Activated CD8-positive, alpha-beta T cell treated with anti-CD3 and anti-CD28 coated beads for 36 hours (primary cell): ENCODE measurements at regions not wholly inside any gene's neighbourhood (a gene's known extent, or its start where the extent isn't known, plus 50 kb on each side); places are given as distances from the start of the nearest gene placed in this dataset.

ENCODE experiments used
- ATAC-seq: fragments of 200-7000 bp; cut with Tn5 transposase; one replicate; pipeline ENCODE4 v1.10.0; 2021; ENCODE audit warnings: mild to moderate bottlenecking, moderate library complexity
- CTCF ChIA-PET: fragments of 350-600 bp; sonication (Branson Sonifier 250); formaldehyde crosslinking; loops from one replicate; lab custom pipeline; 2021; ENCODE audit warnings: antibody characterized with exemption; lab: Charles Lee
- POLR2A ChIA-PET: fragments of 350-600 bp; sonication (Branson Sonifier 250); formaldehyde crosslinking; loops from one replicate; lab custom pipeline; 2021; ENCODE audit warnings: antibody characterized with exemption; lab: Charles Lee
- DNase-seq: peaks from one replicate; pipeline ENCODE4 v3.0.0-alpha.2; 2020
- H3K27ac Mint-ChIP-seq: one replicate; pipeline ENCODE4 v1.8.0; 2021; ENCODE audit warnings: mild to moderate bottlenecking, mixed read lengths
- H3K27me3 Mint-ChIP-seq: one replicate; pipeline ENCODE4 v1.8.0; 2021; ENCODE audit warnings: mixed read lengths
- H3K36me3 Mint-ChIP-seq: one replicate; pipeline ENCODE4 v1.8.0; 2021; ENCODE audit warnings: low read depth, mixed read lengths
- H3K4me1 Mint-ChIP-seq: one replicate; pipeline ENCODE4 v1.8.0; 2021; ENCODE audit warnings: low read depth, mixed read lengths
- H3K4me3 Mint-ChIP-seq: one replicate; pipeline ENCODE4 v1.8.0; 2021; ENCODE audit warnings: mild to moderate bottlenecking, moderate library complexity, mixed read lengths
- H3K9me3 Mint-ChIP-seq: one replicate; pipeline ENCODE4 v1.8.0; 2021; ENCODE audit warnings: mixed read lengths
- intact Hi-C: fragments of 100-400 bp; cut with micrococcal nuclease; formaldehyde crosslinking; loops from one replicate; pipeline ENCODE4 v1.10.0; 2022
- TF ChIP-seq, protein P1 (sequence below): fragments of 200-600 bp; IDR thresholded peaks from one replicate; pipeline ENCODE4 v1.8.0; 2022; ENCODE audit warnings: antibody characterized with exemption, mild to moderate bottlenecking

- ChIA-PET CTCF (no interaction called here), POLR2A (no interaction called here)
- ATAC-seq (no peak), DNase-seq (no peak)
- H3K27ac Mint-ChIP-seq = no peak overlapping the region
- TF ChIP-seq, protein P1, sequence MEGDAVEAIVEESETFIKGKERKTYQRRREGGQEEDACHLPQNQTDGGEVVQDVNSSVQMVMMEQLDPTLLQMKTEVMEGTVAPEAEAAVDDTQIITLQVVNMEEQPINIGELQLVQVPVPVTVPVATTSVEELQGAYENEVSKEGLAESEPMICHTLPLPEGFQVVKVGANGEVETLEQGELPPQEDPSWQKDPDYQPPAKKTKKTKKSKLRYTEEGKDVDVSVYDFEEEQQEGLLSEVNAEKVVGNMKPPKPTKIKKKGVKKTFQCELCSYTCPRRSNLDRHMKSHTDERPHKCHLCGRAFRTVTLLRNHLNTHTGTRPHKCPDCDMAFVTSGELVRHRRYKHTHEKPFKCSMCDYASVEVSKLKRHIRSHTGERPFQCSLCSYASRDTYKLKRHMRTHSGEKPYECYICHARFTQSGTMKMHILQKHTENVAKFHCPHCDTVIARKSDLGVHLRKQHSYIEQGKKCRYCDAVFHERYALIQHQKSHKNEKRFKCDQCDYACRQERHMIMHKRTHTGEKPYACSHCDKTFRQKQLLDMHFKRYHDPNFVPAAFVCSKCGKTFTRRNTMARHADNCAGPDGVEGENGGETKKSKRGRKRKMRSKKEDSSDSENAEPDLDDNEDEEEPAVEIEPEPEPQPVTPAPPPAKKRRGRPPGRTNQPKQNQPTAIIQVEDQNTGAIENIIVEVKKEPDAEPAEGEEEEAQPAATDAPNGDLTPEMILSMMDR = no peak
- no peak overlapping the region for H3K4me3 Mint-ChIP-seq
- intact Hi-C loops = no loop called here
- no peaks in the 10 kb centered on the region for H3K9me3 Mint-ChIP-seq
- no peaks in the 10 kb centered on the region for H3K4me1 Mint-ChIP-seq
- H3K36me3 Mint-ChIP-seq = no peaks in the 10 kb centered on the region
- H3K27me3 Mint-ChIP-seq = peaks cover 8% of the 10 kb centered on the region
Measured at GRCh38 chr22:49429066-49429465, 398.6 kb downstream of the BRD1 start.

- no peaks in the 10 kb centered on the region for H3K9me3 Mint-ChIP-seq
- H3K27me3 Mint-ChIP-seq = peaks cover 8% of the 10 kb centered on the region
- ATAC-seq (no peak), DNase-seq (no peak)
- H3K27ac Mint-ChIP-seq = no peak overlapping the region
- no peaks in the 10 kb centered on the region for H3K36me3 Mint-ChIP-seq
- ChIA-PET CTCF (no interaction called here), POLR2A (no interaction called here)
- intact Hi-C loops = no loop called here
- no peak overlapping the region for H3K4me3 Mint-ChIP-seq
- no peaks in the 10 kb centered on the region for H3K4me1 Mint-ChIP-seq
- TF ChIP-seq, protein P1 = no peak
Measured at GRCh38 chr22:49427941-49428340, 399.7 kb downstream of the BRD1 start.

- Mint-ChIP-seq H3K27ac (no peak overlapping the region), H3K36me3 (no peaks in the 10 kb centered on the region), H3K9me3 (no peaks in the 10 kb centered on the region), H3K4me3 (no peak overlapping the region), H3K27me3 (peaks cover 8% of the 10 kb centered on the region), H3K4me1 (no peaks in the 10 kb centered on the region)
- ATAC-seq (no peak), DNase-seq (no peak)
- TF ChIP-seq, protein P1 = no peak
- ChIA-PET CTCF (no interaction called here), POLR2A (no interaction called here)
- intact Hi-C loops = no loop called here
Measured at GRCh38 chr22:49427341-49427740, 400.3 kb downstream of the BRD1 start.

DNA sequence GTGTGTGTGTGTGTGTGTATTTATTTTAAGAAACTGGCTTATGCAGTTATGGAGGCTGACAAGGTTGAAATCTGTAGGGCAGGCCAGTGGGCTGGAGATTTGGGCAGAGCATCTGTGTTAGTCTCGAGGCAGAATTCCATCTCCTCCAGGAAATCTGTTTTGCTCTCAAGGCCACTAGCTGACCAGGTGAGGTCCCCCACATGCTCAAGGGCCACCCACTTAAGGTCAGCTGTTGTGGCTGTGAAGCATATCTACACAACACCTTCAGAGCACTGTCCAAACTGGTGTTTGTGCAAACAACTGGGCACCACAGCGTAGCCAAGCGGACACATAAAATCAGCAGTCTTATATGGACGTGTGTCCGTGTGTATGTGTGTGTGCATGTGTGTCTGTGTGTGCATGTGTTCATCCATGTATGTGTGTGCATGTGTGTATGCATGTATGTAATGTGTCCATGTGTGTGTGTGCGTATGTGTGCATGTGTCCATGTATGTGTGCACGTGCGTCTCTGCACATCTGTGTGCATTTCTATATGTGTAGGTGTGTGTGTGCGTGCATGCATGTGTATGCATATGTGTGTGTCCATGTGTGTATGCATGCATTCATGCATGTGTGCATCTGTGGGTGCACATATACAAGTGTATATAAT, 400.9 kb downstream of the BRD1 start:
- Mint-ChIP-seq H3K4me3 (no peak overlapping the region), H3K36me3 (no peaks in the 10 kb centered on the region), H3K4me1 (no peaks in the 10 kb centered on the region), H3K9me3 (no peaks in the 10 kb centered on the region), H3K27me3 (peaks cover 8% of the 10 kb centered on the region), H3K27ac (no peak overlapping the region)
- no peak for DNase-seq
- TF ChIP-seq, protein P1 = no peak
- POLR2A ChIA-PET = no interaction called here
- intact Hi-C loops = no loop called here
- no peak for ATAC-seq
- CTCF ChIA-PET = no interaction called here

GRCh38 chr22:49426098-49426497, 401.6 kb downstream of the BRD1 start:
- Mint-ChIP-seq H3K4me3 (no peak overlapping the region), H3K9me3 (no peaks in the 10 kb centered on the region), H3K27ac (no peak overlapping the region), H3K27me3 (peaks cover 8% of the 10 kb centered on the region), H3K4me1 (no peaks in the 10 kb centered on the region), H3K36me3 (no peaks in the 10 kb centered on the region)
- ATAC-seq = no peak
- TF ChIP-seq, protein P1 = no peak
- no peak for DNase-seq
- CTCF ChIA-PET = no interaction called here
- intact Hi-C loops = no loop called here
- POLR2A ChIA-PET = no interaction called here
